ENCODE measurements at regions not wholly inside any gene's neighbourhood (a gene's known extent, or its start where the extent isn't known, plus 50 kb on each side); places are given as distances from the start of the nearest gene placed in this dataset.

DNA sequence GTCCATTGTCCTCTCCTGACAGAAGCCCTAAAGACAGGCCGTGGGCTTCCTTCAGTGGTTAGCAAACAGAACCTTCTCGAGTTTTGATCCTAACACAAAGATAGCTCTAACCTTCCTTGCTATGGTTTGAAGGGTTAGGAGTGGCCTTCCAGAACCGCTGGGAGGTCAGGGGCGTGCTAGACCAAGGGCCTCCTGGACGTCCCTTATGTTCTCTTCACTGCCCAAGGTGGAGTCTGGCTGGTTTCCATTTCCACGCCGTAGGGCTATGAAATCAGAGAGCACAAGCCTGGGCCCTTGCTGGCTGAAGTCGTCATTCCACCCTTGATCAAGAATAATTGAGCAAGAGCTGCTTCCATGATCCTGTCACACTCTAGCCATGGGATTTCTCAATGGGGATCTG is 475.1 kb downstream of the SHQ1 start:
- dilution Hi-C loops (cut with MboI; ENCODE audit: extremely low pct_ligation_motif_present, low sequenced_read_pairs), result no loop called here
- H3K9me1 ChIP-seq (replicated peaks; ENCODE audit: control insufficient read depth, extremely low read depth, insufficient read depth, low read length), result no peaks in the 10 kb centered on the region
- H3K9ac ChIP-seq (replicated peaks; ENCODE audit: extremely low read depth, insufficient read depth, low read length), result no peak overlapping the region
- BruUV-seq (replicated peaks), result no TSS peak
- no peak overlapping the region for H3K4me3 ChIP-seq (replicated peaks in 1 of 3; ENCODE audit: insufficient read depth in 1 of 3, low read depth in 1 of 3, low read length in 3 of 3)
- no peak overlapping the region for H3K27ac ChIP-seq (ENCODE audit: insufficient read depth, low read depth, low read length)
- no peaks in the 10 kb centered on the region for H4K20me1 ChIP-seq (replicated peaks; ENCODE audit: control insufficient read depth, extremely low read depth, insufficient read depth, low read length)
- ChIA-PET POLR2A (no interaction called here), CTCF (interaction anchor here (0.8 to 2.4 kb wide), 3 partner anchors 11 to 66 kb away, joined by 3 to 6 read pairs (median 3); no protein-coding TSS in a partner anchor)
- no peaks in the 10 kb centered on the region for H3K4me1 ChIP-seq (ENCODE audit: control insufficient read depth, extremely low read depth, insufficient read depth, low read length)
- no peaks in the 10 kb centered on the region for H3K27me3 ChIP-seq (ENCODE audit: control insufficient read depth in 2 of 2, insufficient read depth in 2 of 2, low read length in 2 of 2)
- FAIRE-seq, result no peak
- no peak for TF ChIP-seq POLR2A (IDR thresholded peaks at IDR 0.05; ENCODE audit: low read depth, low read length)
- no peak for TF ChIP-seq GATA2 (IDR thresholded peaks at IDR 0.05; ENCODE audit: insufficient read depth, insufficient read length, low read depth, low read length)
- no peak for TF ChIP-seq FOS (IDR thresholded peaks at IDR 0.05; ENCODE audit: borderline replicate concordance, insufficient read depth, low read length)
- TF ChIP-seq, protein P1, sequence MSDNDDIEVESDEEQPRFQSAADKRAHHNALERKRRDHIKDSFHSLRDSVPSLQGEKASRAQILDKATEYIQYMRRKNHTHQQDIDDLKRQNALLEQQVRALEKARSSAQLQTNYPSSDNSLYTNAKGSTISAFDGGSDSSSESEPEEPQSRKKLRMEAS (IDR thresholded peaks at IDR 0.05; ENCODE audit: insufficient read depth, insufficient read length), result no peak
- no peak for TF ChIP-seq POLR2AphosphoS5 (IDR thresholded peaks at IDR 0.05; ENCODE audit: insufficient read depth, low read depth, low read length)
- TF ChIP-seq, protein P2, sequence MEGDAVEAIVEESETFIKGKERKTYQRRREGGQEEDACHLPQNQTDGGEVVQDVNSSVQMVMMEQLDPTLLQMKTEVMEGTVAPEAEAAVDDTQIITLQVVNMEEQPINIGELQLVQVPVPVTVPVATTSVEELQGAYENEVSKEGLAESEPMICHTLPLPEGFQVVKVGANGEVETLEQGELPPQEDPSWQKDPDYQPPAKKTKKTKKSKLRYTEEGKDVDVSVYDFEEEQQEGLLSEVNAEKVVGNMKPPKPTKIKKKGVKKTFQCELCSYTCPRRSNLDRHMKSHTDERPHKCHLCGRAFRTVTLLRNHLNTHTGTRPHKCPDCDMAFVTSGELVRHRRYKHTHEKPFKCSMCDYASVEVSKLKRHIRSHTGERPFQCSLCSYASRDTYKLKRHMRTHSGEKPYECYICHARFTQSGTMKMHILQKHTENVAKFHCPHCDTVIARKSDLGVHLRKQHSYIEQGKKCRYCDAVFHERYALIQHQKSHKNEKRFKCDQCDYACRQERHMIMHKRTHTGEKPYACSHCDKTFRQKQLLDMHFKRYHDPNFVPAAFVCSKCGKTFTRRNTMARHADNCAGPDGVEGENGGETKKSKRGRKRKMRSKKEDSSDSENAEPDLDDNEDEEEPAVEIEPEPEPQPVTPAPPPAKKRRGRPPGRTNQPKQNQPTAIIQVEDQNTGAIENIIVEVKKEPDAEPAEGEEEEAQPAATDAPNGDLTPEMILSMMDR (IDR thresholded peaks at IDR 0.05; ENCODE audit: extremely low read depth in 1 of 2, insufficient read depth in 1 of 2, low read depth in 1 of 2, low read length in 2 of 2), result no peak
- TF ChIP-seq JUN (IDR thresholded peaks at IDR 0.05; ENCODE audit: borderline replicate concordance, insufficient read depth, insufficient read length, low read depth), result no peak
- no peak for TF ChIP-seq MYC (IDR thresholded peaks at IDR 0.05; ENCODE audit: low read depth, low read length)
- no peak for TF ChIP-seq EZH2 (IDR thresholded peaks at IDR 0.05; ENCODE audit: borderline replicate concordance, low read depth, low read length, severe bottlenecking)
- peaks cover 0 to 1% of the 10 kb centered on the region in 2 experiments for H3K36me3 ChIP-seq (ENCODE audit: control insufficient read depth in 2 of 2, extremely low read depth in 1 of 2, insufficient read depth in 2 of 2, low read length in 2 of 2)
- no peak overlapping the region for H3K4me2 ChIP-seq (ENCODE audit: insufficient read depth, low read length)
- no peaks in the 10 kb centered on the region for H3K79me2 ChIP-seq (ENCODE audit: control insufficient read depth, insufficient read depth, low read length)
- H3K9me3 ChIP-seq (replicated peaks; ENCODE audit: control insufficient read depth, insufficient read depth, low read length), result no peaks in the 10 kb centered on the region
- no peak for DNase-seq (ENCODE audit: low read depth, low spot score)
- H2AFZ ChIP-seq (ENCODE audit: low read depth, low read length), result no peak overlapping the region
- intact Hi-C loops (cut with micrococcal nuclease), result no loop called here

Measured in endothelial cell of umbilical vein (primary cell).